ENCODE measurements at regions not wholly inside any gene's neighbourhood (a gene's known extent, or its start where the extent isn't known, plus 50 kb on each side); places are given as distances from the start of the nearest gene placed in this dataset.
"Not testable (repeated sequence)": the region's sequence is repeated elsewhere in the genome, so short reads cannot be mapped to it uniquely, and the experiment has no call there.

DNA sequence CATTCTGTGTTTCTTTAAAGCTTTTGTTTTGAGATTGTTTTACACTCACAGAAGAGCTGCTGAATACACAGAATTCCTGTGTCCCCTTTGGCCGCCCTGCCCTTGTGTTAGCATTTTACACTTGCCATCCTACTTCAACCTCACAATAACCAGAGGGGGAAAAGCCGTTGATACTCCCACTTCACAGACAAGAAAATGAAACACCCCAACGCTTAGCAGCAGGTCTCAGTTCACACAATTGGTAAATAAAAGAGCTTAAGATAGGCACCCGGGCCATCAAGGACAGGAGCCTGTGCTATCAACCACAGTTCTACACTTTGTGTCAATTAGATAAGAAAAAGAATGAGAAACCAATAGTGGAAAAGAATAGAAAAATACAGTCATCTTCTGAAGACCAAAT is 178.0 kb downstream of the SYK start:
- no peak for DNase-seq (ENCODE audit: low read depth in 2 of 2)

DNA sequence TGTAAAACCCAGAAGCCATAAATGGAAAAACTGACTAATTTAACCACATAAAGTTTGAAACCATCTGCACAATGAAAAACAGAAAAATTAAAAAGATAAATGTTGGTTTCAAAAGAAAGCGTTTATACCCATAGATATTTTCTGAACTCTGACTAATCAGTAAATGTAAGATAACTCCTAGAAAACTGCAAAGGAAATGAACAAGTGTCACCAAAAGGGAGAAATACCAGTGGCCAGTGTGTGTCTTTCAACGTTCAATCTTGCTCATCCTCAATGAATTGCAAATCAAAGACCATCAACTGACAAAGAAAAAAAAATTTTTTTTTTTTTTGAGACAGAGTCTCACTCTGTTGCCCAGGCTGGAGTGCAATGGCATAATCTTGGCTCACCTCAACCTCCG is 180.1 kb downstream of the SYK start:
- no peak for DNase-seq (ENCODE audit: low read depth in 2 of 2)

DNA sequence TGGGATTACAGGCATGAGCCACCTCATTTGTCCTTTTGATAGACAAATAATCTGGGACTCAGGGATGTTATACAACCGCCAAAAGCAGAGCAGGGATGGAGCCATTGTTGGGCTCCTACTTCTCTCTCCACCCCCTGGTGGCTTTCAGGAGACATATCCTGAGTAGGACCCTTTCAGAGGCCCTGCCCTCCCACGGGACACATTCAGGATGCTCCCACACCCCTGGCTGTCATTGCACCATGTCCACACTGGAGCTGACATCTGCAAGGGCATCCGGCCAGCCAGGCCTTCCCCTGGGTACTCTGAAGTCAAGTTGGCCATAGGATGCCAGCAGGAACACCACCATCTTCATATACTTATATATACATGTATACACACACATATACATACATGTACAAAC is 181.8 kb downstream of the SYK start:
- no peak for DNase-seq (ENCODE audit: low read depth in 2 of 2)

DNA sequence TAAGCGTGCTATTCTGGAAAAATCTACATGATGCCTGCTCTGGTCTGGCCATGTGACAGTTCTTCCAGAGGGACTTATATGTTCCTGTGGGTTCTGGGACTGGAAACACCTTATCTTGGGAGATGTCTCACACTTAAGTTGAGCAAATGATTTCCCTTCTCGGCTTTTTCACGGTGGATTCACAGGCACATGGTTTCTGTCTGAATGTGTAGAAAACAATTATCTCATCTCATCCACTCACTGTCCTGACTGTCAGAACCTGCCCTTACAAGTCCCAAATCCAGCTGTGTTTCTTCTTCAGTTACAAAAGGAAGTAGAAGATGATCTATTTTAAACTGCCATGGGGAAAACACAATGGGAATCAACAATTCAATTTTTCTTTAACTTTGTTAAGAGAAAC is 184.0 kb downstream of the SYK start:
- no peak for DNase-seq (ENCODE audit: low read depth in 2 of 2)

DNA sequence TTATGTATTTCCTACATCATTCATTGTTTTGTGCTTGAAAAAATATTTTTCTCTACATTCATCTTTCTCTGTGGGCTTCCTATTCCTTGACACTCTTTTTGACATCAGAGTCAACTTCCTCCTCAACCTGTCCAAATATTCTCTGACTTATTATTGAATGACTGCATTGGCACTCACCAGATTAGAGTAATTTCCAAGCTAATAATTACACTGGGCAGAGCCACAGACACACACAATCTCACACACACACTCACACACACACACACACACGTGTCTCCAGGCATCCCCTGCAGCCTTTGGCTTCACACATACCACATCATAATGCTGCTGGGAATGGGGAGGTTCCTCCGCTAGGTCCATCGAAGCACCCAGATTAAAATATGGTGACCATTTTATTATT is 184.5 kb downstream of the SYK start:
- no peak for DNase-seq (ENCODE audit: low read depth in 2 of 2)

DNA sequence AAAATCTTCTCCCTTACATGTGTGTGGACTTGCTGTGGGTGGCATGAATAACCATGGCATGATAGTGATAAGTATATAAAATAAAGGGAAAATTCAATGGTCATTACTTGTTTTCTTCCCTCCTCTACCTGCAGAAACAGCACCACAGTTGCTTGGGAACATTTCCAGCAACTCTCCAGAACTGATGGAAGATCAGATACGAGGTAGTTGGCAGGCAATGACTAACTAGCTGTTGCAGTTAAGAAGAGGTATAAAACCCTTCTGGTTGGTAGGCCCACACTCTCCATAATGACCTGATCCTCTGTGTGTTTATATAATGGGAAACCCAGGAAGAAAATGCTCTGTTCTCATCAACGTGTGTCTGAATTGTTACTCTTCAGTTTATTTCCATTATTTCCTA is 185.9 kb downstream of the SYK start:
- no peak for DNase-seq (ENCODE audit: low read depth in 2 of 2)

DNA sequence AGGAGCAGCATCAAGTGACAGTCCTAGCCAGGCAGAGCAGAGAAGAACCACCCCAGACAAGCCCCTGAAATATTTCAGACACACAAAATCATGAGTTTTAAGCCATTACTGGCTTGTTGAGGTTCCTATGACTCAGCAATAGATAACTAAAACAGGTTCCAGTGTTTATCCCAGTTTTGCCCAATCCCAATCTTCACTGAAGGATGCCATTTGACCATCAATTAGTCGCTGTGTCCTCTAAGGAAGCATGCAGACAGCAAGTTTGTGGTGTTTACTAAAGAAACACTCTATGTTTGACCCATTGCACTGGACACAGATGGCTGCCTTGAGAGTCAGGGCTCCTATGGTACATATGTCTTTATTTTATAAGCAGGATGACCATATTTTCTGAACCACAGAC is 186.7 kb downstream of the SYK start:
- DNase-seq (ENCODE audit: low read depth in 2 of 2) = no peak

DNA sequence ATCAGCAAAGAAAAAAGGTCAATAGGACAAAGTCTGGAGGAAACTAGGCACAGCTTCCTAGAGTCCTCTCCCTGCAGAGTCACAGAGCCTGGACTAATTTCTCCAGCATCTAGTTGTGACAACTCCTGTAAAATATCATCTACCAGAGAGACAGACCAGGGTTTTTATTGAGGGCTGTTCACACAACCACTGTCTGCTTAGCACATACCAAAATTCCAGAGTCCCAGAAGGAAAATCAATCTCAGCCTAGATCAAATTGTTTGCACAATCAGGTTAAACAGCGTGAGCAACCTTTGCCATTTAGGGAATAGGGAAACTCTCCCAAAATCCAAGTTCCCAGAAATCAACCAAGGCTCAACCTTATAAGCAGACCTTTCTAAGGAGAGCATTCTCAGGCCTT is 190.3 kb downstream of the SYK start:
- no peak for DNase-seq (ENCODE audit: low read depth in 2 of 2)

DNA sequence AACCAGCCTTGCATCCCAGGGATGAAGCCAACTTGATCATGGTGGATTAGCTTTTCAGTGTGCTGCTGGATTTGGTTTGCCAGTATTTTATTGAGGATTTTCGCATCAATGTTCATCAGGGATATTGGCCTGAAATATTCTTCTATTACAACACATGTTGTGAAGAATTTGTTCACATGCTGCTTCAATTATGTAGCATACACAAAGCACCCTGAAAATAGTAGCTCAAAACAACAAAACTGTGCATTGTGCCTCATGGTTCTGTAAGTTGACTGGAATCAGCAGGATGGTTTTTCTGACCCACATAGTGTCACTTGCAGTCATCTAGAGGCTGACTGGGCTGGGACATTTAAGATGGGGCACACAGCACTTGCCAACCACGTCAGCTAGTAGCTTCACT is 193.9 kb downstream of the SYK start:
- no peak for DNase-seq (ENCODE audit: low read depth in 2 of 2)

DNA sequence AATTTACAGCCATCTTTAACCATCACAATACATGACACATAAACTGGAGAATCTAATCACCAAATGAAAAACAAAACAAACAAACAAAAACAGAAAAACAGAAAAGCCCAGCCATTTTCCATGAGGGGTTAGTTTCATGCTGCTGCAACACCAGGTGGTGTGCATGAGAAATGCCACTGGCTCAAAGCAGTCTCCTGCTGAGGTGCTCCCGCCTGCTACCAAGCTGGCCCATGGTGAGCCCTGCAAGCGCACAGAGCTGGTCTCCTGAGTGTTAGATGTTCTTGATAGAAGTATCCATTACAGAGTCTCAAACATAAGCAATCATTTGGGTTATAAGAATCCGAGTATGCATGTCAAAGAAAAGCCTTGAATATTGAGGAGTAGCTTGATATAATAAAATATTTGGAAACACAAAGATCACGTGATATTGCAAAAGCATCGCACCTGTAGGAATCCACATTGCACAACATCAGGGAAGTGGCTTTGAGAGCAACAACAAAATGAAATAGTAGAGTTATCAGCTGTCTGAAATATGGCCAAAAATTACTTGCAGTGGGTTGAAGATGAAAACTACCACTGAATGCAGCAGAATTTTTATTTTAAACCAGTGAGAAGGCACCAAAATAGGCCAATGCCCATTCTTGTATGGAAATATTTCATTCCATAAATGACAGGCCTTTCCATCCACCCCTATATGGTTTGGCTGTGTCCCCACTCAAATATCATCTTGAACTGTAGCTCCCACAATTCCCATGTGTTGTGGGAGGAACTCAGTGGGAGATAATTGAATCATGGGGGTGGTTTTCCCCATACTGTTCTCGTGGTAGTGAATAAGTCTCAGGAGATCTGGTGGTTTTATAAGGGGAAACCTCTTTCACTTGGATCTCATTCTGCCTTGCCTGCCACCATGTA is 194.8 kb downstream of the SYK start:
- no peak for DNase-seq (ENCODE audit: low read depth in 2 of 2)

DNA sequence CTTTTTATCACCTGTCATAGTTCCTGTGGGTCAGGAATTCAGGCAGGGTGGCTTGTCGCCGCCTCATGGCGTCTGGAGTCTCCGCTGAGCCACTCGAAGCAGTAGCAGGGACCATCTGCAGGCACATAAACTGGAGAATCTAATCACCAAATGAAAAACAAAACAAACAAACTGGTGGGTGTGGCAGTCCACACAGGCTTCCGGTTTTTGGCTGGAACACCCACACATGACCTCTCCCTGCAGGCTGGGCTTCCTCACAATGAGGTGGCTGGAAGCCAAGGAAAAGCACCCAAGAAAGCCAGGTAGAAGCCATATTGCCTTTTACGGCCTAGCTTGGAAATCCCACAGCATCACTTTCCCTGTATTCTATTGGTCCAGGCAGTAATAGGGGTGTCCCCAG is 197.0 kb downstream of the SYK start:
- DNase-seq (ENCODE audit: low read depth in 2 of 2) = no peak

DNA sequence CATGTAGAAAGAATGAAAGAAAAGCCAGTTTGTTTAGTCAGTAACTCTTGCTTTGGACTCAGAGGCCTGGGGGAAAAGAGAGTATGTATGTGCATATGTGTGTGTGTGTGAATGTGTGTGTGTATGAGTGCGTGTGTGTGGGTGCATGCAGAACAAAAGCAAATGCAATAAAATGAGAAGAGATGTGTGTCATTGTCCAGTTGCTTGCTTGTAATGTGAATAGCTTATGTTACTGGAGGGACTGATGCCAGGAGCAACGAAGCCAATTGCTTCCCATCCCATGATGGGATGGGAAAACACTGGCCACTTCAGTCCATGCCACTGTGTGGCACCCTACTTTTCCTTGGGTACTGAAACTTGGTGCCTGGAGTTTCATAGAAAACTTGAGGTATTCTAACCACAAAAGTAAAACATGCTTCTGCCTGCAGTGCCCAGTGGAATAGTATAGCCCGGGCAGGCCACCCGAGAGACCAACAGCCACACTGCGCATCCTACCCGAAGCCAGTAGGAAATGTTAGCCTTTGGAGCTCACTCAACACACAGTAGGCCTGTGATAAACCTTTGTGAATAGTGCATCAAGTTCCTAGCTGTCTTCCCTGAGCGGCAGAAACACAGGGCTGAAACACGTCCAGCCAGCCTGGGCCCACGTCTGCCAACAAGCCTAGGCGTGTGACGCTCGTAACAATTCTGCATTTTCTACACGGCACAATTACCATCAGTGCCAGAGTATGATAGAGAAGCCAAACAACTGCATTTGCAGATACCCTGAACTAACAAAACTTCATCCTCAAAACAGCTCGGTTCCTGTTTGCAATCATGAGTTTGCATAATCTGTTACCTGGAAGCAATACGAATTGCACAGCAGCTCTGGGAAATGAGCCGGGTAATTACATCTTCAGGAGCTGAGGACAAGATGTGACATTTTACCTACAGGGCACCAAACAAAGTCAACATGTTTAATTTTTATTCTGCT is 198.1 kb downstream of the SYK start:
- no peak for DNase-seq (ENCODE audit: low read depth in 2 of 2)

DNA sequence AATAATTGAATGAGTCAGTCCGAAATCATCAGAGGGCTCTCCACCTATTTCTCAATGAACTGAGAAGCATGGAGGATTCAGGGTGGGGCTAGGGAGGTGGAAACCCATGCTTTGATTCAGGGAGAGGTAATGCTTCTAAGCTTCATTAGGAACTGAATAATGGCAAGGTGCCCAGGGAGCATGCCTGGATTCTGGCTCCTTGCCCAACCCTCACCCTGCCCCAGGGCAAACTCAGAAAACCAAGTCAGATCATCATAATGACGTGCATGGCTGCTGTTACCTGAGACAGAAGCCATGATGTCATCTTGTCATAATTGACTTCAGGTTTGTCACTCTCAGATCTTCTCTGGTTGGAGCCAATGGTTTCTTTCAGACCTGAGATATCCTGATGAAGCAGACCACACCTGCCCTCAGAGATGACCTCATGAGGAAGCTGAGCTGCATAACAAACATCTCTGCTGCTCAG is 199.6 kb downstream of the SYK start:
- no peak for DNase-seq (ENCODE audit: low read depth in 2 of 2)

DNA sequence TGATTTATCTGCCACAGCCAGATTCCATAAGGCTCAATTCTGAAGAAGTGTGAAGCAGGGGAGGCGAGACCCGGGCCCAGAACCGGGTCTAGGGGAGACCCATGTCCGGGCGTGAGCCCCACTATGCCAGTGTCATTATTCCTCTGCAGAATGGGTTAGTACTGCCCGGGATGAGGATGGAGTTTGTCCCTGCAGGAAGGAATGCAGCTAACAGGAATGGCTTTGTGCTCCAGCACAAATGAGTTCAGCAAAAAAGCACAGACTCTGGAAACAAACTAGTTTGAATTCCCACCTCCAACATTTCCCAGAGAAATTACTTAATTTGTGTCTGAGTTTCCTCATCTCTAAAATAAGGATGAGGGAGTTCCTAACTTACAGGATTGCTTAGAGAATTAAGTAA is 202.9 kb downstream of the SYK start:
- DNase-seq (ENCODE audit: low read depth in 2 of 2) = no peak

DNA sequence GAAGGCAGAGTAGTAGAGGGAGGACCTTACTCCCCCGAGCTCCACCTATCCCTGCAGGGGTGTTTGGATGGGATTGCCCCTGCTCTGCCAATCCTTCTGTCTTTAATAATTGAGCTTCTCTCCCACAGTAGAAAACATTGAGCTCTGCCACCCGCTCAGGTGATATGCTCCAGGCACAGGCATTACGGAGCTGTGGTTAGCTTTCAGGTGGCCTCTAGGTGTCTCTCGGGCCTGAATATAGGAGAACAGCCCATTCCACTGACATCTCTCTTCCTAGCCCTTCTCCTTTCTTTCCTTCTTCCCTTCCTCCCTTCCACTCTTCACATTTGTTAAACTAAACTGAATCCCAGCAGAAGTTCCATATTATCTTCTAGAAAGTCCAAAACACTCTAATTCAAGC is 203.4 kb downstream of the SYK start:
- no peak for DNase-seq (ENCODE audit: low read depth in 2 of 2)

DNA sequence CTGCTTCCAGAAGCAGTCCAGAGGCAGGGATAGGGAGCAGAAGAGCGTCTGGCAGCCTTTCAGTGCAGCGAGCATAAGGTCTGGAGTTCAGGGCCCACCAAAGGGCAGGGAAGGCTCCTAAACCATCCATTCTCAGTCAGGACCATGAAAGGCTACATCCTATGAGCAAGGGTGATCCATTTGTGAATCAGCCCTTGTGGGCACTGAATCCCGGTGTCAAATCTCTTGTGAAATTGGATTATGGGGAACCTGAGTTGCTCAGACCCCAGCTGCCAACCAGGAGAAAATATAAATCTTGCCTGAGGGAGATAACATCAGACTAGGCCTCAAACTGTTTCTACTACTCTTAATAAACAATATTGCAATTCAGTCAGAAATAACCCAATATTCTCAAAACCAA is 204.4 kb downstream of the SYK start:
- DNase-seq (ENCODE audit: low read depth in 2 of 2) = no peak

DNA sequence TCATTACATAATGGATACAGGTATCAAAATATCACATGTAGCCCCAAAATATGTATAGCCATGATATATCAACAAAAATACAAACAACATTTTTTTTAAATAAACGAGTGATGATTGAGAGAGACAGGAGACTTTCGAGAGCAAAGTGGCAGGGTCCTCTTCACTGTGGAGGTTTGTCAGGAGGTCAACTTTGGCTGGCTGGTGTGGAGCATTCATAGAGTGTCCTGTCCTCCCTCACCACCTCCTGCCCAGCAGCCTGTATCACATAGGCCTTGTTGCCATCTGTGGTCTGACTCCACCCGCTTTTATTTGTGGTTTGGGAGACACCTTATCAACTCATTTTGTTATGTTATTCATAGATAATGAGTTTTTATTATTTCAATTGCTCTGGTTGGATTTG is 206.9 kb downstream of the SYK start:
- DNase-seq (ENCODE audit: low read depth in 2 of 2) = no peak

DNA sequence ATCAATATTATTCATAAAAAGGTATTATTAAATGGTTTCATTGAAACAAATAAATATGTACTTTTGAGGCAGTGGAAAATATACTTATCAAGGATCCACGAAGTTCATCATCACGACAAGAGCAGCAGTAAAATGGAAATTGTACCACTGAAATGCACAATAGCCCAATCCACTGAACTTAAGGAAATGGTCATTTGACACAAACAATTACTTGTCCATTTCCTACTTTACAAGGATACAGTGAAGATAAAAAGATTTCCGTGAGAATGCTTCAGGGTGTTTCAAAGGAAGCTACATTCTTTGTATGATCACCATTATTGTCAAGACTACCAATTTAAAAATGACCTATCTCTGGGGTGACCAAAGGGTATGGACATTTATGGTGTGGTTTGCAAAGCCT is 210.3 kb downstream of the SYK start:
- no peak for DNase-seq (ENCODE audit: low read depth in 2 of 2)

DNA sequence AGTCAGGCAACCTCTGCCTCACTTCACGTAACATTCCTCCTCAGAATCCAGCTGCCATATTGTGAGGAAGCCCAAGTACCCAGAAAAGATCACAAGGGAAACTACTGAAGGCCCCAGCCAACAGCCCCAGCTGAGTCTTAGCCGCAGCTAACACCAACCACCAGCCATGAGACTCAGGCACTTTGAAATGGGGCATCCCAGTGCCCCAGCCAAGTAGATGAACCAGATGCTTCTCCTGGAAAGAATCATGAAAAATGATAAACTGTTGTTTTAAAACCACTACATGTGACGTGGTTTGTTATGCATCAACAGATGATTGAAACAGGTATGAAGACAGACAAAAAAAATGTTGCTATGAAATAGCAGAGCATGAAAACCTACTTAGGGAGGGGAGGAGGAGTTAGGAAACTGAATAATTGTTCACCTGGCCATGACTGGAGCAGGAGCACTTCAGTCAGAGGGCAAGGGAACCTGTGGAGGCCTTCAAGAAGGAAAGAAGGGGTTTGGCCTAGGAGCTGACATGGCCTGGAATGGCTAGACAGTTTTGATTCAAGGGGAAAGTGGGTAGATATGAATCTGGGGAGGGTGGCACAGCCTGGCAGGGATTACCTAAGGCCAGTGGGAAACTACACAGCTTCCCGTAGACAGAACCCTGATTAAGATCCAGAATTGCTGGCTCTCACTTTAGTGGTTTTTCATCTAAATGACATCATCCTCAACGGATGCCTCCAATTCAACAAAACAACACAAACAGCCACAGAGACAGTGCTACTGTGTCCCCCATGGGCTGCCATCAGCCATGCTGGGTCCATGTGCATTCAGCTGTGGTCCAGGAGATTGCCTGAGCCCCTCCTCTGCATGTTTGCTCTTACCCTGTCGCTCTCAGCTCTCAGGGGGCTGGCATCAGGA is 211.6 kb downstream of the SYK start:
- DNase-seq (ENCODE audit: low read depth in 2 of 2) = no peak

DNA sequence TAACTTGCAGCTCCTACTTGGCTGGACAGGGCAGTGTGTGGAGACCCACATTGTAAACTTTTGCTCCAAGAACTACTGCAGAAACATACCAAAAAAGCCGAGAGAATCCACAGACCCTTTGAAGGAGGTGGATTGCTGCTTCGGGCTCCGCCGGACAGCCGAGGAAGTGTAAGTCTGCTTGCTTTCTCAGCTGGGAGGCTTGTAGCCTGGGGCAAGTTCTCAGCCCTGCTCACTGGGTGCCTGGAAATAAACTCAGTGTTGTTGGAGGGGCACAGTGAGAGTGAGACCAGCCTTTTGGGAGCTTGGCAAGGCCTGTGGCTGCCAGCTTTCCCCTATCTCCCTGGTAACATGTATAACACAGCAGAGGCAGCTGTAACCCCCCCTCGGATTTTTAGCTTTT is 215.6 kb downstream of the SYK start:
- no peak for DNase-seq (ENCODE audit: low read depth in 2 of 2)

DNA sequence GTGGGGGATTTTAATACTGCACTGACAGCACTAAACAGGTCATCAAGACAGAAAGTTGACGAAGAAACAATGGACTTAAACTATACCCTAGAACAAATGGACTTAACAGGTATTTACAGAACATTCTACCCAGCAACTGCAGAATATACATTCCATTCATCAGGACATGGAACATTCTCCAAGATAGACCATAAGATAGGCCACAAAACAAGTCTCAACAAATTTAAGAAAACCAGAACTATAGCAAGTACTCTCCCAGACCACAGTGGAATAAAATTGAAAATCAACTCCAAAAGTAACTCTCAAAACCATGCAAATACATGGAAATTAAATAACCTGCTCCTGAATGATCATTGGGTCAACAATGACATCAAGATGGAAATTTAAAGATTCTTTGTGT is 218.3 kb downstream of the SYK start:
- not testable (repeated sequence) for DNase-seq (ENCODE audit: low read depth in 2 of 2)

DNA sequence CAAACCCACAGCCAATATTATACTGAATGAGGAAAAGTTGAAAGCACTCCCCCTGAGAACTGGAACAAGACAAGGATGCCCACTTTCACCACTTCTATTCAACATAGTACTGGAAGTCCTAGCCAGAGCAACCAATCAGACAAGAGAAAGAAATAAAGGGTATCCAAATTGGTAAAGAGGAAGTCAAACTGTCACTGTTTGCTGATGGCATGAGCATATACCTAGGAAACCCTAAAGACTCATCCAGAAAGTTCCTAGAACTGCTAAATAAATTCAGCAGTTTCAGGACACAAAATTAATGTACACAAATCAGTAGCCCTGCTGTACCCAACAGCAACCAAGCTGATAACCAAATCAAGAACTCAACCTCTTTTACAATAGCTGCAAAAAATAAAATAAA is 220.0 kb downstream of the SYK start:
- not testable (repeated sequence) for DNase-seq (ENCODE audit: low read depth in 2 of 2)
